Fibroblast of lung (primary cell): ENCODE measurements at regions not wholly inside any gene's neighbourhood (a gene's known extent, or its start where the extent isn't known, plus 50 kb on each side); places are given as distances from the start of the nearest gene placed in this dataset.

ENCODE experiments used
- DNase-seq, 2 donors: peaks; one replicate each; pipeline versions ENCODE4 v3.0.0 to v3.0.0-alpha.2; 2010; ENCODE audit warnings: low read depth in 2 of 2
- H2AFZ ChIP-seq: 2 replicates; pipeline ENCODE4 v1.5.1; 2012; ENCODE audit warnings: low read length, control low read depth, inconsistent platforms
- H3K27ac ChIP-seq: 2 replicates; pipeline ENCODE4 v1.5.1; 2011; ENCODE audit warnings: low read length, control low read depth; ENCODE audit not compliant: insufficient read depth
- H3K27me3 ChIP-seq: 2 replicates; pipeline ENCODE4 v1.5.1; 2011; ENCODE audit warnings: mild to moderate bottlenecking, low read length; ENCODE audit not compliant: control insufficient read depth, insufficient read depth
- H3K36me3 ChIP-seq: 2 replicates; pipeline ENCODE4 v1.5.1; 2011; ENCODE audit warnings: low read length; ENCODE audit not compliant: control insufficient read depth, insufficient read depth
- H3K4me1 ChIP-seq: 2 replicates; pipeline ENCODE4 v1.5.1; 2011; ENCODE audit warnings: low read length; ENCODE audit not compliant: control insufficient read depth, insufficient read depth; ENCODE audit errors: extremely low read depth
- H3K4me2 ChIP-seq: 2 replicates; pipeline ENCODE4 v1.5.1; 2011; ENCODE audit warnings: low read length, control low read depth; ENCODE audit not compliant: insufficient read depth; ENCODE audit errors: extremely low read depth
- H3K4me3 ChIP-seq, 4 experiments: fragments of 200-600 bp in 1 of 4; sonication (generic) in 1 of 4; replicated peaks in 1 of 4; 2 replicates each; pipeline ENCODE4 v1.5.1; 2011 to 2016; ENCODE audit warnings: low read length in 4 of 4, low read depth in 3 of 4, mild to moderate bottlenecking in 3 of 4, control low read depth in 2 of 4, inconsistent platforms in 1 of 4, mixed read lengths in 1 of 4; ENCODE audit not compliant: insufficient read depth in 1 of 4; ENCODE audit errors: control extremely low read depth in 1 of 4
- H3K79me2 ChIP-seq: 2 replicates; pipeline ENCODE4 v1.5.1; 2012; ENCODE audit warnings: mild to moderate bottlenecking, low read length, inconsistent platforms; ENCODE audit not compliant: control insufficient read depth, insufficient read depth
- H3K9ac ChIP-seq: 2 replicates; pipeline ENCODE4 v1.5.1; 2011; ENCODE audit warnings: mild to moderate bottlenecking, low read length, control low read depth; ENCODE audit not compliant: insufficient read depth
- H3K9me3 ChIP-seq: 2 replicates; pipeline ENCODE4 v1.5.1; 2012; ENCODE audit warnings: low read depth, low read length; ENCODE audit not compliant: control insufficient read depth, insufficient read depth
- H4K20me1 ChIP-seq: 2 replicates; pipeline ENCODE4 v1.5.1; 2011; ENCODE audit warnings: low read length; ENCODE audit not compliant: control insufficient read depth, insufficient read depth; ENCODE audit errors: extremely low read depth
- CTCF ChIP-seq, 2 donors: IDR thresholded peaks in 1 of 2; conservative IDR thresholded peaks in 1 of 2; 1 replicate in 1 of 2; 2 replicates in 1 of 2; pipeline ENCODE4 v1.5.1; 2011 to 2012; ENCODE audit warnings: low read length in 2 of 2, control low read depth in 1 of 2, inconsistent platforms in 1 of 2, low read depth in 1 of 2, mild to moderate bottlenecking in 1 of 2
- EZH2 ChIP-seq: IDR thresholded peaks from 2 replicates; pipeline ENCODE4 v1.5.1; 2012; ENCODE audit warnings: low read length, control low read depth, mild to moderate bottlenecking; ENCODE audit errors: missing control alignments

GRCh38 chr6:121505284-121505683, 69.8 kb downstream of the GJA1 start:
- no peaks in the 10 kb centered on the region for H4K20me1 ChIP-seq
- no peak for DNase-seq
- no peaks in the 10 kb centered on the region for H3K9me3 ChIP-seq
- H3K36me3 ChIP-seq = no peaks in the 10 kb centered on the region
- H3K27ac ChIP-seq = no peak overlapping the region
- H3K9ac ChIP-seq = no peak overlapping the region
- no peaks in the 10 kb centered on the region for H3K27me3 ChIP-seq
- H3K4me2 ChIP-seq = no peak overlapping the region
- no peak for TF ChIP-seq CTCF (conservative IDR thresholded peaks at IDR 0.05 in 1 of 2, IDR thresholded peaks at IDR 0.05 in 1 of 2; ENCODE audit: low read depth in 1 of 2, low read length in 2 of 2)
- no peak for TF ChIP-seq EZH2
- H3K79me2 ChIP-seq = no peaks in the 10 kb centered on the region
- H2AFZ ChIP-seq = no peak overlapping the region
- no peak overlapping the region for H3K4me3 ChIP-seq
- no peaks in the 10 kb centered on the region for H3K4me1 ChIP-seq

GRCh38 chr6:121506761-121507754, 71.6 kb downstream of the GJA1 start:
- Histone ChIP-seq H4K20me1 (no peaks in the 10 kb centered on the region), H3K4me1 (no peaks in the 10 kb centered on the region), H3K4me2 (no peak overlapping the region), H3K9ac (no peak overlapping the region), H3K36me3 (no peaks in the 10 kb centered on the region), H2AFZ (no peak overlapping the region), H3K79me2 (no peaks in the 10 kb centered on the region), H3K4me3 (no peak overlapping the region), H3K27ac (no peak overlapping the region), H3K9me3 (no peaks in the 10 kb centered on the region), H3K27me3 (no peaks in the 10 kb centered on the region)
- TF ChIP-seq CTCF (conservative IDR thresholded peaks at IDR 0.05 in 1 of 2, IDR thresholded peaks at IDR 0.05 in 1 of 2; ENCODE audit: low read depth in 1 of 2, low read length in 2 of 2) (no peak), EZH2 (no peak)
- DNase-seq = peak; percentile 52 to 90

GRCh38 chr6:121510568-121511177, 75.2 kb downstream of the GJA1 start:
- H3K4me1 ChIP-seq = no peaks in the 10 kb centered on the region
- H3K27me3 ChIP-seq = no peaks in the 10 kb centered on the region
- no peaks in the 10 kb centered on the region for H3K79me2 ChIP-seq
- no peak overlapping the region for H3K4me3 ChIP-seq
- no peak overlapping the region for H3K4me2 ChIP-seq
- no peaks in the 10 kb centered on the region for H4K20me1 ChIP-seq
- no peak overlapping the region for H3K27ac ChIP-seq
- DNase-seq = peak in 1 of 2 donors; percentile 77
- no peak overlapping the region for H2AFZ ChIP-seq
- TF ChIP-seq EZH2 (no peak), CTCF (conservative IDR thresholded peaks at IDR 0.05 in 1 of 2, IDR thresholded peaks at IDR 0.05 in 1 of 2; ENCODE audit: low read depth in 1 of 2, low read length in 2 of 2) (no peak)
- H3K36me3 ChIP-seq = no peaks in the 10 kb centered on the region
- no peaks in the 10 kb centered on the region for H3K9me3 ChIP-seq
- H3K9ac ChIP-seq = no peak overlapping the region
